Activated CD4-positive, alpha-beta T cell treated with anti-CD3 and anti-CD28 coated beads, Interleukin-2, amount 50 U/mL, for 4 hours (primary cell): ENCODE measurements at regions not wholly inside any gene's neighbourhood (a gene's known extent, or its start where the extent isn't known, plus 50 kb on each side); places are given as distances from the start of the nearest gene placed in this dataset.
"Not testable (repeated sequence)": the region's sequence is repeated elsewhere in the genome, so short reads cannot be mapped to it uniquely, and the experiment has no call there.

Source experiments
- DNase-seq, 2 experiments: peaks; one replicate each; pipeline ENCODE4 v3.0.0-alpha.2; 2020

DNA sequence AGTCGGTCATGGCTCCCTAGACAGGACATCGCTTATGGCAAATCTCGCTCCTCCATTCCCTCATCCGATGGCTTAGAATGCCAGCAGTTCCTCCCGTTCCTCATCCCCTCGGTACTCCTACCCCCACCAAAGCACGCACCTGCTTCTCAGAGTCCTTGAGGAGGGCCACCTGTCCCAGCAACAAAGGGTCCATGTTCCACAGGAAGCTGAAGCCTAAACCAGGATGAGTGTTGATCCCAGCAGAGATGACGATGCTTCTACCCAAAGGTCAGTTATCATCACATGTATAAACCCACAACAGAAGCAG, 111.2 kb downstream of the THBS2 start:
- DNase-seq = no peak

GRCh38 chr6:169141671-169142537, 111.7 kb downstream of the THBS2 start:
- DNase-seq = no peak

DNA sequence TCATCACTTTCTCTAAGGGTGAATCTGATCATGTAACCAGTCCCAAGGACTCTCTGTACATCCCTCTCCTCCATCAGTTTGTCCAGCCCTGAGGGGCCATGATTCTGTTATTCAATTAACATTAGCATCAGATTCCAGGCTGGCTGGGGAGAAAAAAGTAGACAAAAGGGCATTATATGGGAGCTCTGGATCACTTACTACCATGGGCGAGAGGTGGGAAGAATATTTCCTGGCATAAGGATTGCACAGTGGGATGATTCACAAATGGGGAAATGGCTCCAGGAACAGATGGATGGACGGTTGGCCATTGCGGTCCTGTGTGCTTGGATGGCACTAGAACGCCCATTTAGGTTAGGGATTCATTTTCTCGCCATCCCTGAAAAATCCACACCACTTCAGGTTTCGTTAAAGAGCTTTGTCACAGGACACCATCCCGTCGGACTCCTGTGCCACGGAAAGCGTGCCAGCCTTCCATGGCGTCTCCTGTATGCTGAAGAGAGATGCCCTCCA, 112.6 kb downstream of the THBS2 start:
- no peak for DNase-seq

DNA sequence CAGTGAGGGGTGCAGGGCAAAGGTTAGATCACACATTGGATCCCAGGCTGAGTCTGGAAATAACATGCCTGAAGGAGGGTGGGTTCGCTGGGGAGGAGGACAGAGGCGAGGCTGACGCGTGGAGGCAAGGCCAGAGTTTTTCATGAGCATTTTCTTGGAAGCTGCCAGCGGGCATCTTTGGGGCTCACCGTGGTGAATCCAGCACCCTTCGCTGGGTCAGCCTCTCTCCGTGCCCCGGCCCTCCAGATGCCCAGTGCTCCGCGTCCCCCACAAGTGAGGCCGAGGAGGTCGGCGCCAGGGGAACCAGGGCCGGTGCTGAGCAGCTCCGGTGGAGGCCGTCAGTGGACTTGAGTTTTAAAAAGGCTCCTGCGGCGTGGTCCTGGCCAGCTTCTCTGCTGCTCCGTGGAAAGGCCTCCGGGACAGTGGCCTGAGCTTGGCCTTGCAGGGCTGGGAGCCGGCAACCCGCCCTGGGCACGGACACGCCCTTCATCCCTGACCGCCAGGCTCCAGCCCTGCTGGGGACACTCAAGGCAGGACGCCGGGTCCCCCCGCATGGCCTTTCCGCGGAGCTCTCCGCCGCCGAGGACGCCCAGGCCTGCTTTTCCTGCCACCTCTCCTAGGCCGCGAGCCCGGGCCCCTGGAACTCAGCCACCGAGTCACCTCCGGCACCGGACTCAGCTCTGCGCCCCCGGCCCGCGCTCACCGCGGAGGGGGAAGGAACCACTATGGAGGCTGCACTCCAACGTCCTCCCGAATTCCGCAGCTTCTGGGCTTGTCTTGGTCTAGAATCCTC, 114.3 kb downstream of the THBS2 start:
- no peak for DNase-seq

GRCh38 chr6:169132352-169132940, 121.2 kb downstream of the THBS2 start:
- no peak for DNase-seq

DNA sequence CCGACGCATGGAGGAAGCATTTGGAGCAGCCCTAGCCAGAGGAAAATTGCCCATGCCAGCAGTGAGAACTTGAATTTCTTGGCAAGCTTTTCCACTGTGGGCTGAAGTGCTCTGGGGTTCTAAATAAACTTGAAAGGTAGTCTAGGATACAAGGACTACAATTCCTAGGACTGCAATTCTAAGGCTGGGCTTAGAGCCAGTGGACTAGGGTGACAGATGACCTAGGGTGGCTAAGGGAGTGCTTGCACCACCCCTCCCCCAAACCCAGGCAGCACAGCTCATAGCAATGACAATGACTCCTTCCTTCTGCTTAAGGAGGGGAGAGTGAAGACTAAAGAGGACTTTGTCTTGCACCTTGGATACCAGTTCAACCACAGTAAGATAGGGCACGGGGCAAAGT, 122.3 kb downstream of the THBS2 start:
- no peak for DNase-seq

GRCh38 chr6:169130113-169130512, 123.5 kb downstream of the THBS2 start:
- DNase-seq = no peak

- DNase-seq = no peak
Observed at GRCh38 chr6:169121013-169121412, 132.6 kb downstream of the THBS2 start.

DNA sequence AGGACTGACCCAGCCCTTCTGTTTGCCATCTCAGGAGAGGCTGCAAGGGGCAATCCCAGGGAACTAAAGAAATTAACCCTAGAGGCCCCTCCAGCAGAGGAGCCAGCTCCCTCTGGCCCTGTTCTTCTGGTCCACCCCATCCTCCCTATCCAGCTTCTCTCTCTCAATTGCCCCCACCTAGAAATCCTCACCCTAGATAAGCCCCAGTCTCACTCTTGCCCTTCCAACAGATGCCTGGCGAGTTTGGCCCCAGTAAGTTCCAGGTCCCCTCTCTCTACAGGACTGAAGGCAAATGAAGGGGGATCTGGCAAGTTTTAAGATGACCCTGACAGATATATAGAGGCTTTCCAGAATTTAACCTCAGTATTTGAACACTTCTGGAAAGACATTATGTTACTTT, 134.0 kb downstream of the THBS2 start:
- no peak for DNase-seq

GRCh38 chr6:169118346-169118830, 135.3 kb downstream of the THBS2 start:
- DNase-seq = no peak

- no peak for DNase-seq
Observed at GRCh38 chr6:169117663-169118062, 136.0 kb downstream of the THBS2 start.

DNA sequence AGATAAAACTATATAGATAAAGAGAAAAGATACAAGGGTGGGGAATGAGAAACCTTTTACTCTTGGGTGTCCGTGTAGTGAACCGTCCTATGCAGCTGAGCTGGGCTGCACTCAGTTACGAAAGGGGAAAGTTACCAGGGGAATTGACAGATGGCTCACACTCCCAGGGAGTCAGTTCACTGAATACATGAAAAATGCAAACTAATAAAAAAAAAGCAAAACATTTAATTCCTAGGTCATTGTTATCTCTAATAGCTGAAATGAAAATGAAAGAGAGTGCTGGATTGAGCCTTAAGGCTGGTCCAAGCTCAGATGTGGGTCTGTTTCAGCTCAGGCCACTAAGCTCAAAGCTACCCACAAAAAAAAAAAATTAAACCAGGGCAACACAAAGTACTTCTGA, 138.0 kb downstream of the THBS2 start:
- DNase-seq = no peak

- not testable (repeated sequence) for DNase-seq
Observed at GRCh38 chr6:169114632-169115031, 139.0 kb downstream of the THBS2 start.

- DNase-seq = no peak
Observed at GRCh38 chr6:169112483-169113320, 140.9 kb downstream of the THBS2 start.

GRCh38 chr6:169111203-169111602, 142.4 kb downstream of the THBS2 start:
- DNase-seq = no peak

DNA sequence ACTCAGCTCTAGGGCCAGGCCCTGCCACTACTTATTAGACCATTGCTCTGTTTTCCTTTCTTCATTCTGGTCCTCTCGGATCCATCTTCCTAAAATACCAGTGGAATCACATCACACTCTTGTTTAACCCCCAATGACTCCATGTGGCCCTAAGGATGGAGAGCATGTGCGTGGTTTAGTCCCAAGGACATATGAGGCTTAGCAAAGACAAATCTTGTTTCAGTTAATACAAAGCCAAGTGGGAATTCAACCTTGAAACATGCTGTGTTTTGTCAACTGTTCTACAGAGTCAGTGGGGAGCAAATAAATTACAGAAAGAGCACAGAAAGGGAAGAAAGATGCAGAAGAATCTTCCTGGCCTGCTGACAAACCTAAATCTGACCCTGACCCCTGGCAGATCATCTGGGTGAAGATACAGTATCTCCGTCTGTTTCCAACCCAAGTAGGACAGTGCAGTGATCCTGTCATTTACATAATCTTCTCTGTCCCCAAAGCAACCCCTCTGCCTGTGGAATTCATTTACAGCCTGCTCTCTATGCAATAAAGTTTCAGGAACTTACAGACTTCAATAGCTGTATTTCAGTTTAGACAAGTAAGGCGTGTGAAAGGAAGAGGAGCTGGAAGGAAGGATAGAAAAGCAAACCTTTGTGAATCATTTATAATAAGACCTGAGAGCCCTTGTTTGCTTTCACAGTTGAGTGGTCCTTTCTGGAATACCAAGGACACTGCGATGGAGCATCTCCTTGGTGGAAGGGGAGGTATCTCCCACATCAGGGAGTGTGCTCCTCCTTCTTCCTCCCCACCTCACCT, 144.0 kb downstream of the THBS2 start:
- no peak for DNase-seq

- no peak for DNase-seq
Observed at GRCh38 chr6:169108753-169109152, 144.9 kb downstream of the THBS2 start.

DNA sequence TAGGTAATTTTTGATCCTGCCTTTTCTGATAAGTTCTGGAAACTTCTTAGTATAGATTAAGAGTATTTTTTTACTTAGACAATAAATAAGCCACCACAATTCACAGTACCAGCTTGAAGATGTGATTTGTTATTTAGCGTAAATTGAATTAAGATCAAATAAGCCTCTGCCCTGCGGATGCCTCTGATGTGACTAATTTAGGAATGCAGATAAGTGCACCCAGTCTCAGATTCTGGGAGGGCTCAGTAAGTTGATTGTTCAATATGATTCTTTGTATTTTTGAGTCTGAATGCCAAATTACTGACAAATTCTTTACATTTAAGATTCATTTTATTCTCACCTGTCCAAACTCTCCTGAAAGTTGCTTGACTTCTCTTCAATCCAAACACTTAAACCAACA, 147.5 kb downstream of the THBS2 start:
- no peak for DNase-seq

GRCh38 chr6:169101981-169102380, 151.7 kb downstream of the THBS2 start:
- no peak for DNase-seq

DNA sequence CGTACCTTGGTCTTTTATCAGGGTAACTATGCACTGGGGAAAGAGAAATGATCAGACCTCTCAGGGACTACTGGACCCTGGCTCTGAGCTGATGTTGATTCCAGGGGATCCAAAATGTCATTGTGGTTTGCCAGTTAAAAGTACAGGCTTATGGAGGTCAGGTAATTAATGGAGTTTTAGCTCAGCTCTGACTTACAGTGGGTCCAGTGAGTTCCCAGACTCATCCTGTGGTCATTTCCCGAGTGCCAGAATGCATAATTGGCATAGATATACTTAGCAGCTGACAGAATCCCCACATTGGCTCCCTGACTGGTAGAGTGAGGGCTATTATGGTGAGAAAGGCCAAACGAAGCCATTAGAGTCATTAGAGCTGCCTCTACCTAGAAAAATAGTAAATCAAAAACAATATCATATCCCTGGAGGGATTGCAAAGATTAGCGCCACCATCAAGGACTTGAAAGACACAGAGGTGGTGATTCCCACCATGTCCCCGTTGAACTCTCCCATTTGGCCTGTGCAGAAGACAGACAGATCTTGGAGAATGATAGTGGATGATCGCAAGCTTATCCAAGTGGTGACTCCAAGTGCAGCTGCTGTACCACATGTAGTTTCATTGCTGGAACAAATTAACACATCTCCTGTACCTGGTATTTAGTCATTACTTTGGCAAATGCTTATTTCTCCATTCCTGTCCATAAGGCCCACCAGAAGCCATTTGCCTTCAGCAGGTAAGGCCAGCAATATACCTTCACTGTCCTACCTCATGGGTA, 152.4 kb downstream of the THBS2 start:
- no peak for DNase-seq
